GM12878 (cell line): ENCODE measurements at regions not wholly inside any gene's neighbourhood (a gene's known extent, or its start where the extent isn't known, plus 50 kb on each side); places are given as distances from the start of the nearest gene placed in this dataset.

ENCODE experiments used
- ATAC-seq: fragments of 200-7000 bp; cut with Tn5 transposase; 3 replicates; pipeline ENCODE4 v1.9.1; 2020; ENCODE audit warnings: mild to moderate bottlenecking, moderate library complexity
- BruUV-seq: library from RNA; stranded (reverse); fragments of 400-500 nt; replicated peaks from 2 replicates; lab custom pipeline; 2021; lab: Mats Ljungman, UMichigan
- CTCF ChIA-PET: fragments of 300-600 bp; sonication (Branson Sonifier 250); formaldehyde crosslinking; extraction: SDS; loops from one replicate; lab custom pipeline; 2021; ENCODE audit warnings: inconsistent platforms; lab: Yijun Ruan, JAX
- POLR2A ChIA-PET: fragments of 350-600 bp; formaldehyde crosslinking; extraction: SDS; loops from one replicate; lab custom pipeline; 2021; ENCODE audit warnings: inconsistent platforms; lab: Charles Lee
- RAD21 ChIA-PET: fragments of 300-600 bp; sonication (Branson Sonifier 250); formaldehyde crosslinking; loops from one replicate; lab custom pipeline; 2023; ENCODE audit warnings: antibody characterized with exemption; ENCODE audit not compliant: unreplicated experiment; lab: Charles Lee
- SMC1A ChIA-PET: fragments of 300-600 bp; sonication (Branson Sonifier 250); formaldehyde crosslinking; loops from one replicate; lab custom pipeline; 2023; ENCODE audit not compliant: unreplicated experiment, uncharacterized antibody; lab: Charles Lee
- DNase-seq: peaks from one replicate; pipeline ENCODE4 v3.0.0-alpha.2; 2011; ENCODE audit warnings: low read depth, low spot score
- FAIRE-seq: peaks from 3 replicates; lab custom pipeline; 2011; peaks lifted over from hg19 to GRCh38; lab: Jason Lieb, UNC
- H2AFZ ChIP-seq: 2 replicates; pipeline ENCODE4 v1.6.0; 2011; ENCODE audit warnings: low read depth, low read length, control low read depth; ENCODE audit not compliant: control insufficient read depth
- H3K27ac ChIP-seq: 2 replicates; pipeline ENCODE4 v1.5.1; 2011; ENCODE audit warnings: control low read depth; ENCODE audit not compliant: control insufficient read depth, insufficient read depth
- H3K27me3 ChIP-seq, 2 experiments: replicated peaks in 1 of 2; 2 replicates each; pipeline versions ENCODE4 v1.6.0 to v1.6.1; 2011; ENCODE audit warnings: low read length in 1 of 2; ENCODE audit not compliant: control insufficient read depth in 2 of 2, insufficient read depth in 2 of 2
- H3K36me3 ChIP-seq, 2 experiments: 2 replicates each; pipeline ENCODE4 v1.5.1; 2011; ENCODE audit warnings: low read length in 1 of 2; ENCODE audit not compliant: control insufficient read depth in 2 of 2, insufficient read depth in 2 of 2
- H3K4me1 ChIP-seq: 2 replicates; pipeline ENCODE4 v1.6.1; 2011; ENCODE audit warnings: mild to moderate bottlenecking, low read length, moderate library complexity, mixed read lengths; ENCODE audit not compliant: control insufficient read depth, insufficient read depth
- H3K4me2 ChIP-seq: 2 replicates; pipeline ENCODE4 v1.6.0; 2011; ENCODE audit warnings: control low read depth; ENCODE audit not compliant: control insufficient read depth, insufficient read depth
- H3K4me3 ChIP-seq: fragments of 200-600 bp; sonication (generic); 2 replicates; pipeline ENCODE4 v1.5.1; 2016
- H3K79me2 ChIP-seq: 2 replicates; pipeline ENCODE4 v1.6.0; 2011; ENCODE audit warnings: low read length; ENCODE audit not compliant: control insufficient read depth, insufficient read depth
- H3K9ac ChIP-seq: 2 replicates; pipeline ENCODE4 v1.8.0; 2011; ENCODE audit warnings: low read length, control low read depth, mixed read lengths; ENCODE audit not compliant: control insufficient read depth, insufficient read depth
- H3K9me3 ChIP-seq: replicated peaks from 3 replicates; pipeline ENCODE4 v1.5.1; 2011; ENCODE audit warnings: mild to moderate bottlenecking, low read length; ENCODE audit not compliant: control insufficient read depth, insufficient read depth
- H4K20me1 ChIP-seq: 2 replicates; pipeline ENCODE4 v1.6.0; 2011; ENCODE audit not compliant: control insufficient read depth, insufficient read depth
- CREB1 ChIP-seq: IDR thresholded peaks from 2 replicates; pipeline ENCODE4 v1.6.1; 2012; ENCODE audit warnings: low read depth, mild to moderate bottlenecking, inconsistent platforms
- EZH2 ChIP-seq: IDR thresholded peaks from 2 replicates; pipeline ENCODE4 v1.6.1; 2012; ENCODE audit warnings: low read depth, mild to moderate bottlenecking, control low read depth, inconsistent platforms, low read length, borderline replicate concordance; ENCODE audit not compliant: control insufficient read depth
- HCFC1 ChIP-seq: fragments of 150-350 bp; IDR thresholded peaks from 2 replicates; pipeline ENCODE4 v1.6.1; 2014; ENCODE audit warnings: low read length
- LARP7 ChIP-seq: fragments of 450-650 bp; IDR thresholded peaks from 2 replicates; pipeline ENCODE4 v1.6.1; 2017; ENCODE audit warnings: mild to moderate bottlenecking
- MYB ChIP-seq: fragments of 150-350 bp; IDR thresholded peaks from 2 replicates; pipeline ENCODE4 v1.6.1; 2014; ENCODE audit warnings: mild to moderate bottlenecking, low read depth, low read length, borderline replicate concordance
- NFIC ChIP-seq: IDR thresholded peaks from 2 replicates; pipeline ENCODE4 v1.6.1; 2012; ENCODE audit warnings: low read depth, mild to moderate bottlenecking, inconsistent platforms, low read length, moderate library complexity
- NFYA ChIP-seq: IDR thresholded peaks from 2 replicates; pipeline ENCODE4 v1.6.1; 2011; ENCODE audit warnings: low read depth, mild to moderate bottlenecking, low read length, improper control_type of control experiment, borderline replicate concordance
- POLR2AphosphoS5 ChIP-seq: IDR thresholded peaks from 2 replicates; pipeline ENCODE4 v1.6.1; 2011; ENCODE audit warnings: mild to moderate bottlenecking, low read length, inconsistent platforms
- TCF3 ChIP-seq: IDR thresholded peaks from 2 replicates; pipeline ENCODE4 v1.6.1; 2012; ENCODE audit warnings: low read depth, mild to moderate bottlenecking, low read length, borderline replicate concordance; ENCODE audit not compliant: insufficient read depth
- YBX1 ChIP-seq: fragments of 450-650 bp; IDR thresholded peaks from 2 replicates; pipeline ENCODE4 v1.6.1; 2016; ENCODE audit warnings: antibody characterized with exemption
- ZNF24 ChIP-seq: fragments of 450-650 bp; IDR thresholded peaks from 2 replicates; pipeline ENCODE4 v1.6.1; 2017; ENCODE audit warnings: antibody characterized with exemption, mild to moderate bottlenecking
- WGBS: methylation state at CpG from one replicate; pipeline ENCODE4 v1.1.6; 2016; ENCODE audit warnings: low lambda C conversion rate; ENCODE audit not compliant: insufficient replicate concordance, insufficient coverage; ENCODE audit errors: missing lambda C conversion rate; 5-methylcytosine and 5-hydroxymethylcytosine counted together
- in situ Hi-C: fragments of 300-500 bp; cut with MboI; formaldehyde crosslinking; loops from 9 replicates; pipeline ENCODE4 v1.14.3; 2018; ENCODE audit warnings: mixed read lengths
- intact Hi-C: fragments of 100-400 bp; cut with micrococcal nuclease; formaldehyde crosslinking; loops from one replicate; pipeline ENCODE4 v1.14.2; 2022; ENCODE audit not compliant: unreplicated experiment
- TF ChIP-seq, protein P1 (sequence below): IDR thresholded peaks from 2 replicates; pipeline ENCODE4 v1.6.1; 2012; ENCODE audit warnings: improper control_type of control experiment, low read depth, low read length; ENCODE audit not compliant: insufficient replicate concordance
- TF ChIP-seq, protein P2 (sequence below): fragments of 450-650 bp; IDR thresholded peaks from 2 replicates; pipeline ENCODE4 v1.6.1; 2017; ENCODE audit warnings: antibody characterized with exemption, mild to moderate bottlenecking, moderate library complexity
- TF ChIP-seq, protein P3 (sequence below), 3 experiments: IDR thresholded peaks in 2 of 3; conservative IDR thresholded peaks in 1 of 3; 2 replicates each; pipeline ENCODE4 v1.5.1; 2011; ENCODE audit warnings: low read depth in 3 of 3, low read length in 3 of 3, mild to moderate bottlenecking in 3 of 3, control low read depth in 2 of 3, moderate library complexity in 2 of 3, inconsistent platforms in 1 of 3, mixed read lengths in 1 of 3; ENCODE audit not compliant: control insufficient read depth in 2 of 3, insufficient read depth in 1 of 3; ENCODE audit errors: extremely low read depth in 1 of 3

DNA sequence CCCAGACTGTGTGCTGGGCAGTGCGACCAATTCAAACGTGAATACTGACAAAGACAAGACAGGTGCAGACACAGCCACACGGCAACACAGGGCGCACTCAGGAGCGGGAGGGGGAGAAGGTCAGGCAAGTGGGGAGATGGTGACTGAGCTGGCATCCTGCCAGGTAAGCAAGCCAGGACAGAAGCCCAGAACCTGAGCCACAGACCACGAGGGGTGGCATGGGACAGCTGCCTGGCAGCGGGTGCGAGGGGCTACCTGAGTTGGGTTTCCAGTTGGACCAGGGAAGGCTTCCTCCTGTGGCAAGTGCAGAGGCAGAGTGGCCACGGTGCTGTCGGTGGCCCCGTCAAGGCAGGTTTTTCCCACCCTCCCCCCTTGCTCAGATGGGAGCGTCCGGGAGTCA is 215.2 kb upstream of the ARID1B start:
- H3K4me1 ChIP-seq: peaks cover under 1% of the 10 kb centered on the region; the same call in 1 of the 2 replicates
- H3K4me2 ChIP-seq: no peak overlapping the region
- ATAC-seq (no peak), FAIRE-seq (no peak), DNase-seq (no peak)
- H3K9me3 ChIP-seq: peaks cover 2% of the 10 kb centered on the region
- H3K4me3 ChIP-seq: no peak overlapping the region
- in situ Hi-C loops: loop anchor here (10.0 kb wide), 1 partner anchor 1237 kb away; no protein-coding TSS in a partner anchor
- H3K9ac ChIP-seq: no peak overlapping the region
- WGBS: 83% methylated on average over 13 of the region's 13 CpGs
- intact Hi-C loops: loop anchor here (5.0 to 10.0 kb wide), 4 partner anchors 75 to 625 kb away; partner anchors contain the start of gene ARID1B
- ChIA-PET RAD21 (interaction anchor here (0.6 kb wide), 1 partner anchor 270 kb away, joined by 3 read pairs; no protein-coding TSS in a partner anchor), POLR2A (no interaction called here), CTCF (no interaction called here), SMC1A (no interaction called here)
- TF ChIP-seq POLR2AphosphoS5: no peak
- TF ChIP-seq ZNF24: no peak
- TF ChIP-seq YBX1: no peak
- no peak for TF ChIP-seq CREB1
- no peak for TF ChIP-seq TCF3
- TF ChIP-seq, protein P1, sequence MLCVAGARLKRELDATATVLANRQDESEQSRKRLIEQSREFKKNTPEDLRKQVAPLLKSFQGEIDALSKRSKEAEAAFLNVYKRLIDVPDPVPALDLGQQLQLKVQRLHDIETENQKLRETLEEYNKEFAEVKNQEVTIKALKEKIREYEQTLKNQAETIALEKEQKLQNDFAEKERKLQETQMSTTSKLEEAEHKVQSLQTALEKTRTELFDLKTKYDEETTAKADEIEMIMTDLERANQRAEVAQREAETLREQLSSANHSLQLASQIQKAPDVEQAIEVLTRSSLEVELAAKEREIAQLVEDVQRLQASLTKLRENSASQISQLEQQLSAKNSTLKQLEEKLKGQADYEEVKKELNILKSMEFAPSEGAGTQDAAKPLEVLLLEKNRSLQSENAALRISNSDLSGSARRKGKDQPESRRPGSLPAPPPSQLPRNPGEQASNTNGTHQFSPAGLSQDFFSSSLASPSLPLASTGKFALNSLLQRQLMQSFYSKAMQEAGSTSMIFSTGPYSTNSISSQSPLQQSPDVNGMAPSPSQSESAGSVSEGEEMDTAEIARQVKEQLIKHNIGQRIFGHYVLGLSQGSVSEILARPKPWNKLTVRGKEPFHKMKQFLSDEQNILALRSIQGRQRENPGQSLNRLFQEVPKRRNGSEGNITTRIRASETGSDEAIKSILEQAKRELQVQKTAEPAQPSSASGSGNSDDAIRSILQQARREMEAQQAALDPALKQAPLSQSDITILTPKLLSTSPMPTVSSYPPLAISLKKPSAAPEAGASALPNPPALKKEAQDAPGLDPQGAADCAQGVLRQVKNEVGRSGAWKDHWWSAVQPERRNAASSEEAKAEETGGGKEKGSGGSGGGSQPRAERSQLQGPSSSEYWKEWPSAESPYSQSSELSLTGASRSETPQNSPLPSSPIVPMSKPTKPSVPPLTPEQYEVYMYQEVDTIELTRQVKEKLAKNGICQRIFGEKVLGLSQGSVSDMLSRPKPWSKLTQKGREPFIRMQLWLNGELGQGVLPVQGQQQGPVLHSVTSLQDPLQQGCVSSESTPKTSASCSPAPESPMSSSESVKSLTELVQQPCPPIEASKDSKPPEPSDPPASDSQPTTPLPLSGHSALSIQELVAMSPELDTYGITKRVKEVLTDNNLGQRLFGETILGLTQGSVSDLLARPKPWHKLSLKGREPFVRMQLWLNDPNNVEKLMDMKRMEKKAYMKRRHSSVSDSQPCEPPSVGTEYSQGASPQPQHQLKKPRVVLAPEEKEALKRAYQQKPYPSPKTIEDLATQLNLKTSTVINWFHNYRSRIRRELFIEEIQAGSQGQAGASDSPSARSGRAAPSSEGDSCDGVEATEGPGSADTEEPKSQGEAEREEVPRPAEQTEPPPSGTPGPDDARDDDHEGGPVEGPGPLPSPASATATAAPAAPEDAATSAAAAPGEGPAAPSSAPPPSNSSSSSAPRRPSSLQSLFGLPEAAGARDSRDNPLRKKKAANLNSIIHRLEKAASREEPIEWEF: no peak
- TF ChIP-seq HCFC1: no peak
- no peak for TF ChIP-seq NFYA
- TF ChIP-seq LARP7: no peak
- TF ChIP-seq, protein P2, sequence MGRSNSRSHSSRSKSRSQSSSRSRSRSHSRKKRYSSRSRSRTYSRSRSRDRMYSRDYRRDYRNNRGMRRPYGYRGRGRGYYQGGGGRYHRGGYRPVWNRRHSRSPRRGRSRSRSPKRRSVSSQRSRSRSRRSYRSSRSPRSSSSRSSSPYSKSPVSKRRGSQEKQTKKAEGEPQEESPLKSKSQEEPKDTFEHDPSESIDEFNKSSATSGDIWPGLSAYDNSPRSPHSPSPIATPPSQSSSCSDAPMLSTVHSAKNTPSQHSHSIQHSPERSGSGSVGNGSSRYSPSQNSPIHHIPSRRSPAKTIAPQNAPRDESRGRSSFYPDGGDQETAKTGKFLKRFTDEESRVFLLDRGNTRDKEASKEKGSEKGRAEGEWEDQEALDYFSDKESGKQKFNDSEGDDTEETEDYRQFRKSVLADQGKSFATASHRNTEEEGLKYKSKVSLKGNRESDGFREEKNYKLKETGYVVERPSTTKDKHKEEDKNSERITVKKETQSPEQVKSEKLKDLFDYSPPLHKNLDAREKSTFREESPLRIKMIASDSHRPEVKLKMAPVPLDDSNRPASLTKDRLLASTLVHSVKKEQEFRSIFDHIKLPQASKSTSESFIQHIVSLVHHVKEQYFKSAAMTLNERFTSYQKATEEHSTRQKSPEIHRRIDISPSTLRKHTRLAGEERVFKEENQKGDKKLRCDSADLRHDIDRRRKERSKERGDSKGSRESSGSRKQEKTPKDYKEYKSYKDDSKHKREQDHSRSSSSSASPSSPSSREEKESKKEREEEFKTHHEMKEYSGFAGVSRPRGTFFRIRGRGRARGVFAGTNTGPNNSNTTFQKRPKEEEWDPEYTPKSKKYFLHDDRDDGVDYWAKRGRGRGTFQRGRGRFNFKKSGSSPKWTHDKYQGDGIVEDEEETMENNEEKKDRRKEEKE: no peak
- TF ChIP-seq MYB: no peak
- no peak for TF ChIP-seq NFIC
- TF ChIP-seq, protein P3, sequence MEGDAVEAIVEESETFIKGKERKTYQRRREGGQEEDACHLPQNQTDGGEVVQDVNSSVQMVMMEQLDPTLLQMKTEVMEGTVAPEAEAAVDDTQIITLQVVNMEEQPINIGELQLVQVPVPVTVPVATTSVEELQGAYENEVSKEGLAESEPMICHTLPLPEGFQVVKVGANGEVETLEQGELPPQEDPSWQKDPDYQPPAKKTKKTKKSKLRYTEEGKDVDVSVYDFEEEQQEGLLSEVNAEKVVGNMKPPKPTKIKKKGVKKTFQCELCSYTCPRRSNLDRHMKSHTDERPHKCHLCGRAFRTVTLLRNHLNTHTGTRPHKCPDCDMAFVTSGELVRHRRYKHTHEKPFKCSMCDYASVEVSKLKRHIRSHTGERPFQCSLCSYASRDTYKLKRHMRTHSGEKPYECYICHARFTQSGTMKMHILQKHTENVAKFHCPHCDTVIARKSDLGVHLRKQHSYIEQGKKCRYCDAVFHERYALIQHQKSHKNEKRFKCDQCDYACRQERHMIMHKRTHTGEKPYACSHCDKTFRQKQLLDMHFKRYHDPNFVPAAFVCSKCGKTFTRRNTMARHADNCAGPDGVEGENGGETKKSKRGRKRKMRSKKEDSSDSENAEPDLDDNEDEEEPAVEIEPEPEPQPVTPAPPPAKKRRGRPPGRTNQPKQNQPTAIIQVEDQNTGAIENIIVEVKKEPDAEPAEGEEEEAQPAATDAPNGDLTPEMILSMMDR (IDR thresholded peaks at IDR 0.05 in 2 of 3, conservative IDR thresholded peaks at IDR 0.05 in 1 of 3; ENCODE audit: control insufficient read depth in 2 of 3, extremely low read depth in 1 of 3, insufficient read depth in 1 of 3, low read depth in 3 of 3, low read length in 3 of 3): no peak
- no peak for TF ChIP-seq EZH2
- no peaks in the 10 kb centered on the region for H4K20me1 ChIP-seq
- H2AFZ ChIP-seq: no peak overlapping the region
- no TSS peak for BruUV-seq
- H3K79me2 ChIP-seq: no peaks in the 10 kb centered on the region
- no peaks in the 10 kb centered on the region for H3K27me3 ChIP-seq
- H3K27ac ChIP-seq: no peak overlapping the region
- H3K36me3 ChIP-seq: no peaks in the 10 kb centered on the region
